Stimulated activated naive B cell treated with anti-CD40 and anti-IgM and Interleukin-4, amounts not matched to agents 10 μg/mL and 1 μg/mL and 100 μg/mL, for 72 hours (primary cell): ENCODE measurements at regions not wholly inside any gene's neighbourhood (a gene's known extent, or its start where the extent isn't known, plus 50 kb on each side); places are given as distances from the start of the nearest gene placed in this dataset.
A peak's percentile ranks its signal among the peaks of the same experiment; 100 is the strongest.

ENCODE experiments used
- ATAC-seq, 2 donors: fragments of 150-1000 bp; cut with Tn5 transposase; replicated peaks; 2 replicates each; pipeline ENCODE4 v1.10.0; 2021; ENCODE audit warnings: moderate library complexity in 1 of 2
- DNase-seq: peaks from one replicate; pipeline ENCODE4 v3.0.0; 2021
- H3K27ac Mint-ChIP-seq: one replicate; pipeline ENCODE4 v1.8.0; 2022; ENCODE audit warnings: mild to moderate bottlenecking, mixed read lengths
- H3K27me3 Mint-ChIP-seq, 2 donors: one replicate each; pipeline ENCODE4 v1.8.0; 2022; ENCODE audit warnings: mixed read lengths in 2 of 2
- H3K36me3 Mint-ChIP-seq, 2 donors: one replicate each; pipeline ENCODE4 v1.8.0; 2022; ENCODE audit warnings: mixed read lengths in 2 of 2, mild to moderate bottlenecking in 1 of 2
- H3K4me1 Mint-ChIP-seq, 2 donors: one replicate each; pipeline ENCODE4 v1.8.0; 2022; ENCODE audit warnings: mixed read lengths in 2 of 2, mild to moderate bottlenecking in 1 of 2
- H3K4me3 Mint-ChIP-seq, 2 donors: one replicate each; pipeline ENCODE4 v1.8.0; 2022; ENCODE audit warnings: mild to moderate bottlenecking in 2 of 2, mixed read lengths in 2 of 2, moderate library complexity in 1 of 2
- H3K9me3 Mint-ChIP-seq, 2 donors: one replicate each; pipeline ENCODE4 v1.8.0; 2022; ENCODE audit warnings: mixed read lengths in 2 of 2, mild to moderate bottlenecking in 1 of 2

- peak overlapping the region; percentile 28 for H3K27ac Mint-ChIP-seq
- H3K4me3 Mint-ChIP-seq, result no peak overlapping the region
- peaks cover 9 to 10% of the 10 kb centered on the region in 2 donors for H3K9me3 Mint-ChIP-seq
- ATAC-seq (no peak), DNase-seq (no peak)
- no peaks in the 10 kb centered on the region for H3K27me3 Mint-ChIP-seq
- peaks cover 22 to 37% of the 10 kb centered on the region in 2 donors for H3K36me3 Mint-ChIP-seq
- peaks cover 25 to 35% of the 10 kb centered on the region in 2 donors for H3K4me1 Mint-ChIP-seq
These were observed 218.6 kb downstream of the SEMA6A start for GRCh38 chr5:116355819-116356601.

GRCh38 chr5:116354699-116355098 is 219.9 kb downstream of the SEMA6A start:
- DNase-seq (no peak), ATAC-seq (no peak)
- Mint-ChIP-seq H3K4me3 (no peak overlapping the region), H3K4me1 (peaks cover 17 to 25% of the 10 kb centered on the region in 2 donors), H3K9me3 (peaks cover 10 to 13% of the 10 kb centered on the region in 2 donors), H3K27ac (no peak overlapping the region), H3K27me3 (no peaks in the 10 kb centered on the region), H3K36me3 (peaks cover 26 to 47% of the 10 kb centered on the region in 2 donors)

- Mint-ChIP-seq H3K9me3 (peaks cover 14 to 22% of the 10 kb centered on the region in 2 donors), H3K4me1 (no peaks in the 10 kb centered on the region), H3K27me3 (no peaks in the 10 kb centered on the region), H3K27ac (no peak overlapping the region), H3K36me3 (peaks cover 35 to 67% of the 10 kb centered on the region in 2 donors), H3K4me3 (no peak overlapping the region)
- DNase-seq (no peak), ATAC-seq (no peak)
These were observed 227.0 kb downstream of the SEMA6A start for GRCh38 chr5:116347657-116348056.

DNA sequence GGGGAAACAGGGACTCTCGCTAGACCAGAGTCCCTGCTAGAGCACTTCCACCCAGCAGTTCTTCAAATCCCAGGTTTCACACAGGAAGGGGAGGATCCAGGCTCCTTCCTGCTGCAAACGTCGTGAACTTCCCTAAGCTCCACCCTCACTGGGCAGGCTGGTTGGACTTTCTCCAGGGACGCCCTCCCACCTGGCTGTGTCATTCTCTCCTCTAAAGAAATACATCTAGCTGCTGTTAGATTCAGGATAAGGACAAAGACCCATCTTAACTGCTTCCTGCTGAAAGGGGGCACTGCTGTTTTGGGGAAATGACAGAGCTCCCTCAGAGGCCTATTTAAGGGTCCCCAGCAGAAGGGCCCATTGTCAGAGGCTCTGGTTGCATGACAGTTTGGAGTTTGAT is 230.7 kb downstream of the SEMA6A start:
- no peak overlapping the region for H3K4me3 Mint-ChIP-seq
- H3K27ac Mint-ChIP-seq, result no peak overlapping the region
- ATAC-seq (no peak), DNase-seq (no peak)
- H3K36me3 Mint-ChIP-seq, result peaks cover 24 to 54% of the 10 kb centered on the region in 2 donors
- H3K4me1 Mint-ChIP-seq, result peaks cover 0 to 4% of the 10 kb centered on the region in 2 donors
- H3K27me3 Mint-ChIP-seq, result no peaks in the 10 kb centered on the region
- peaks cover 17 to 22% of the 10 kb centered on the region in 2 donors for H3K9me3 Mint-ChIP-seq
